HG03039 (cell line): ENCODE measurements at regions not wholly inside any gene's neighbourhood (a gene's known extent, or its start where the extent isn't known, plus 50 kb on each side); places are given as distances from the start of the nearest gene placed in this dataset.

Experiments
- ATAC-seq: cut with Tn5 transposase; IDR thresholded peaks from one replicate; pipeline ENCODE4 v1.9.1; 2021; ENCODE audit warnings: mild to moderate bottlenecking, moderate library complexity; ENCODE audit not compliant: unreplicated experiment

- ATAC-seq = no peak
Observed at GRCh38 chr20:11727708-11728107, 190.0 kb upstream of the BTBD3 start.

- no peak for ATAC-seq
Observed at GRCh38 chr20:11728937-11729336, 188.8 kb upstream of the BTBD3 start.

GRCh38 chr20:11729806-11730205 is 187.9 kb upstream of the BTBD3 start:
- no peak for ATAC-seq

DNA sequence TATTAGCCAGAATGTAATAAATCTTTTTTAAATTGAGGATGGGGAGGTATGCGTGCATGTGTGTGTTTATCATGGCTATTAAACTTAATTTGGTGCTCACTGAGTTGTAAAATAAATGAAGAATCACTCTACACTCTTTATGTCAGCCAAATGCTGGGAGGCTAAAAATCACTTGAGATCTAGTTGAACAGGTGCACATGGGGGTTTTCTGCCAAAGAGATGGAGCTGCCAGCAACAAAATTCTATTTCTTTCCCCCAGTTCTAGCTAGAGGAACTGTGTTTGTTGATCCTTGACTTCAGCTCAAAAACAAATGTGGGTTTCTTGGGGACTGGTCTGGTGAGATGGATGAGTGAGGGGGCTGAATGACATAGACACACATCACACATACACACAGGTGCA is 183.3 kb upstream of the BTBD3 start:
- ATAC-seq = no peak

- no peak for ATAC-seq
Observed at GRCh38 chr20:11738852-11739251, 178.8 kb upstream of the BTBD3 start.

GRCh38 chr20:11740975-11741374 is 176.7 kb upstream of the BTBD3 start:
- no peak for ATAC-seq

DNA sequence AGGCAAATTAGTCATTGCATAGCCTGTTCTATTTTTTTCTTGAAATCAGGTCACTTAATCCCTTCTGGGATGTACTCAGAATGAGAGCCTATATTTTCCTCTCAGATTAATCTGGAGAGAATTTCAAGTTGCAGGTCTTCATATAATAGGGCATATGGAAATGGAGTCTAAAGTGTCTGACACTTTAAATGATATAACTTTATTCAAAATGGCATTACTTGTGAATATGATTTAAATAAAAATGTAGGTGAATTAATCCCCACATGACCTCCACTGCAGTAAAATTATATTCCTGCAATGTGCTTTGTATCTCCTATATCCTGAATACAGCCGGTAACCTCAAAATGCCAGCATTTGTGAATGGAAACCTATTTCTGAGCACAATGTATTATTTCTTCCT is 172.5 kb upstream of the BTBD3 start:
- no peak for ATAC-seq

- no peak for ATAC-seq
Observed at GRCh38 chr20:11748436-11748835, 169.3 kb upstream of the BTBD3 start.

- ATAC-seq = no peak
Observed at GRCh38 chr20:11752336-11752735, 165.4 kb upstream of the BTBD3 start.

- ATAC-seq = no peak
Observed at GRCh38 chr20:11753155-11753554, 164.5 kb upstream of the BTBD3 start.

GRCh38 chr20:11754451-11754850 is 163.2 kb upstream of the BTBD3 start:
- ATAC-seq = no peak

- ATAC-seq = no peak
Observed at GRCh38 chr20:11755071-11755841, 162.4 kb upstream of the BTBD3 start.

GRCh38 chr20:11761497-11761896 is 156.2 kb upstream of the BTBD3 start:
- ATAC-seq = no peak

DNA sequence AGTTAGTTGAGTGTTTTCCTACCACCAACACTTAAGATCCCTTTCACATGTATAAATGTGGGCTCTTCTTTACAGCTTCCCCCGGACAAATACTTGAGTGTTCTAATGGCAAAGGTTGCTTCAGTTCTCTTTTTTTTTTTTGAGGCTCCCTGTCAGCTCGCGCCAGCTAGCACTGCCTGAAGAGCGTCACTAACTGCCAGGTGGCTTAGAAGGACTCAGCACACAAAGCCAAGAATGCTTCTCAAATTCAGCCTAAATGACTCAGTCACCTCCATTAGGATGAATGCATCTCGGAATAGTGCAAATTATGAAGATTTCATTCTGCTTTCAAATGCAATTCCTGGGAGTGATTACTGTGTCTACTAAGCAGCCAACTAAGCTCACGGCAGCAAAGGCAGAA is 150.7 kb upstream of the BTBD3 start:
- ATAC-seq = no peak

DNA sequence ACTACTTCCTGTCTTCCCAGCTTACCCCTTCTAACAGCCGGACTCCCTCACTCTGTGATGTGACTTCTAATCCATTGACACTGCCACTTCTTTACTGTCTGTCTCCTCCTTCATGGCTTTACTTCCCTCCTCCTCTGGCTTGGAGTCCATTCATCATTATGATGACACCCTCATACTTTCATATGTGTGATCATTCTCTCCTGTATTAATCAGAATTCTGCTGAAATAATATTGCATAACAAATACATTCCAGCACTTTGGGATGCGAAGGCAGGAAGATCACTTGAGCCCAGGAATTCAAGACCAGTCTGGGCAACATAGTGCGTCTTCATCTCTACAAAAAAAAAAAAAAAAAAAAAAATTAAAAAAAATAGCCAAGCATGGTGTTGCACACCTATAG is 147.9 kb upstream of the BTBD3 start:
- ATAC-seq = no peak

DNA sequence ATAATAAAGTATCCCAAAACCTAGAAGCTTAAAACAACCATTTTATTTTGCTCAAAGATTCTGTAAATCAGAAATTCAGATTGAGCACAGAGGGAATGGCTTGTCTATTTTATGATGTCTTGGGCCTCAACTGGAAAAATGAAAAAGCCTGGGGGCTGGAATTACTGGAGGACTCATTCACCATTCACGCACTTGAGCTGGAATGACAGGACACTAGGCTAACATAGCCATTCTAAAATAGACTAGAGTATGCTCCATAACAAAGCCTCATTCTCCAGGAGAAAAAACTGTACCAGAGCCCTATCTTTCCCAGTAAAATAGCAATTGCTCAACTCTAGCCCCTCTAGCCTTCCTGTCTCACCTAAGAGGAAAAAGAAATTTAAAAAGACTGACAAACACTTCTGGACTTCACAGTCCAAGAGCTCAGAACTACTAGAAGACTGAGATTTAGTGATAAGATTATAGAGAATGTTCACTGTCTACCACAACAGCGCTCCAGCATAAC is 145.4 kb upstream of the BTBD3 start:
- no peak for ATAC-seq

GRCh38 chr20:11776687-11777086 is 141.0 kb upstream of the BTBD3 start:
- ATAC-seq = no peak

- ATAC-seq = no peak
Observed at GRCh38 chr20:11777387-11778205, 140.1 kb upstream of the BTBD3 start.

GRCh38 chr20:11778206-11778570 is 139.5 kb upstream of the BTBD3 start:
- ATAC-seq = no peak

GRCh38 chr20:11780765-11781369 is 136.8 kb upstream of the BTBD3 start:
- ATAC-seq = no peak

DNA sequence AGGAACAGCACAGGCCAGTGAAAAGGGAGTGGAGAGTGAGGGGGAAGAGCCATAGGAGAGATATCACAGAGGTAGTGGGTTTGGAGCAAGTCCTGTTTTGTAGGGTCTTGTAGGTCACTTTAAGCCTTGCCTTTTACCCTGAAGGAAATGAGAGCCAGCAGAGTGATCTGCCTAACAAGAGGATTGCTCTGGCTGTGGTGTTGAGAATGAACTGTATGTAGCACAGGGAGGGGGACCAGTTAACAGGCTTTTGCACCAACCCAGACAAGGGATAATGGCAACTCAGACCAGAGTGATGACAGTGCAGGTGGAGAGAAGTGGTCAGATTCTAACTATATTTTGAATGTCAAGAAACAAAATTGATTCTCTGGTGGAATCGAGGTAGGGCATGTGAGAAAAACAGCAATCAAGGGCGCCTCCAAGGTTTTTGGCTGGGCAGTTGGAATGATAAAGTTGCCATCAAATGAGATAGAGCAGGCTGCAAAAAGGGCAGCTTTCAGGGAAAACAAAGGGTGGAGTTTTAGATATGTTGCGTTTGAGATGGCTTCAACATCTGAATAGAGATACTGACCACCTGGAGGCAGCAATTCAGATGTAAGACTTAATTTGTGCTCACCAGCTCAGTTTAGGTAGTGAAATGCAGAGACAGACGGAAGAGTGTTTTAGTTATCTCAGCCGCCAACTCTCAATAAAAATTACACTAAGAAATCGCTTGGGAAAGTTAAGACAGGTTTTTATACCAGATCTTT is 134.4 kb upstream of the BTBD3 start:
- ATAC-seq = no peak
